GM18951 (cell line): ENCODE measurements at regions not wholly inside any gene's neighbourhood (a gene's known extent, or its start where the extent isn't known, plus 50 kb on each side); places are given as distances from the start of the nearest gene placed in this dataset.

Experiments
- POLR2A ChIP-seq: IDR thresholded peaks from 4 replicates; pipeline ENCODE4 v1.6.1; 2011; ENCODE audit warnings: mild to moderate bottlenecking; ENCODE audit not compliant: insufficient read length, insufficient read depth; ENCODE audit errors: extremely low read depth
- in situ Hi-C: fragments of 300-500 bp; cut with MboI; formaldehyde crosslinking; loops from one replicate; pipeline ENCODE4 v1.12.0; 2022; ENCODE audit warnings: low sequenced_read_pairs, mixed read lengths, inconsistent platforms; ENCODE audit not compliant: unreplicated experiment

GRCh38 chr3:87363721-87364120 lies 87.3 kb upstream of the POU1F1 start:
- in situ Hi-C loops: no loop called here

GRCh38 chr3:87361956-87362355 lies 85.6 kb upstream of the POU1F1 start:
- in situ Hi-C loops: no loop called here
- no peak for TF ChIP-seq POLR2A

More at GRCh38 chr3:87363721-87364120, 87.3 kb upstream of the POU1F1 start:
- TF ChIP-seq POLR2A: no peak

- no peak for TF ChIP-seq POLR2A
- in situ Hi-C loops: no loop called here
These were observed 84.9 kb upstream of the POU1F1 start for GRCh38 chr3:87361271-87361670.

- in situ Hi-C loops: no loop called here
- no peak for TF ChIP-seq POLR2A
These were observed 83.4 kb upstream of the POU1F1 start for GRCh38 chr3:87359826-87360225.

GRCh38 chr3:87359025-87359424 lies 82.6 kb upstream of the POU1F1 start:
- in situ Hi-C loops: no loop called here
- no peak for TF ChIP-seq POLR2A

- in situ Hi-C loops: no loop called here
- no peak for TF ChIP-seq POLR2A
These were observed 81.7 kb upstream of the POU1F1 start for GRCh38 chr3:87358066-87358465.

GRCh38 chr3:87354398-87354797 lies 78.0 kb upstream of the POU1F1 start:
- TF ChIP-seq POLR2A: no peak
- in situ Hi-C loops: no loop called here

- no peak for TF ChIP-seq POLR2A
- in situ Hi-C loops: no loop called here
These were observed 75.6 kb upstream of the POU1F1 start for GRCh38 chr3:87351937-87352336.

GRCh38 chr3:87350367-87351199 lies 74.2 kb upstream of the POU1F1 start:
- TF ChIP-seq POLR2A: no peak
- in situ Hi-C loops: no loop called here

- in situ Hi-C loops: no loop called here
These were observed 73.4 kb upstream of the POU1F1 start for GRCh38 chr3:87349833-87350232.

GRCh38 chr3:87336761-87337160 lies 60.4 kb upstream of the POU1F1 start:
- in situ Hi-C loops: no loop called here
- TF ChIP-seq POLR2A: no peak

More at GRCh38 chr3:87349833-87350232, 73.4 kb upstream of the POU1F1 start:
- no peak for TF ChIP-seq POLR2A

- in situ Hi-C loops: no loop called here
- no peak for TF ChIP-seq POLR2A
These were observed 59.5 kb upstream of the POU1F1 start for GRCh38 chr3:87335931-87336330.

- no peak for TF ChIP-seq POLR2A
- in situ Hi-C loops: no loop called here
These were observed 57.1 kb upstream of the POU1F1 start for GRCh38 chr3:87333393-87333892.

- no peak for TF ChIP-seq POLR2A
- in situ Hi-C loops: no loop called here
These were observed 56.4 kb upstream of the POU1F1 start for GRCh38 chr3:87332789-87333188.
